MCF 10A (cell line): ENCODE measurements at regions not wholly inside any gene's neighbourhood (a gene's known extent, or its start where the extent isn't known, plus 50 kb on each side); places are given as distances from the start of the nearest gene placed in this dataset.

ENCODE experiments used
- BruUV-seq: library from RNA; stranded (reverse); fragments of 400-500 nt; replicated peaks from 2 replicates; lab custom pipeline; 2021; lab: Mats Ljungman, UMichigan
- CTCF ChIA-PET: fragments of 300-600 bp; sonication (Branson Sonifier 250); formaldehyde crosslinking; extraction: SDS; loops from one replicate; lab custom pipeline; 2021; ENCODE audit warnings: antibody characterized with exemption, inconsistent platforms; lab: Yijun Ruan, JAX
- POLR2A ChIA-PET: fragments of 300-600, 350-650 bp; sonication (Branson Sonifier 250); formaldehyde crosslinking; extraction: SDS; loops from one replicate; lab custom pipeline; 2020; ENCODE audit warnings: antibody characterized with exemption, inconsistent platforms; lab: Yijun Ruan, JAX
- DNase-seq: peaks from one replicate; pipeline ENCODE4 v3.0.0-alpha.2; 2018; ENCODE audit not compliant: unreplicated experiment
- H3K27ac Mint-ChIP-seq: one replicate; pipeline ENCODE4 v1.8.0; 2022; ENCODE audit warnings: mild to moderate bottlenecking, low read depth, mixed read lengths; ENCODE audit not compliant: unreplicated experiment
- H3K27me3 Mint-ChIP-seq: one replicate; pipeline ENCODE4 v1.8.0; 2022; ENCODE audit warnings: mixed read lengths; ENCODE audit not compliant: insufficient read depth, unreplicated experiment
- H3K36me3 Mint-ChIP-seq: one replicate; pipeline ENCODE4 v1.8.0; 2022; ENCODE audit warnings: mild to moderate bottlenecking, moderate library complexity, mixed read lengths; ENCODE audit not compliant: insufficient read depth, unreplicated experiment
- H3K4me1 Mint-ChIP-seq: one replicate; pipeline ENCODE4 v1.8.0; 2022; ENCODE audit warnings: mixed read lengths; ENCODE audit not compliant: insufficient read depth, unreplicated experiment
- H3K4me3 Mint-ChIP-seq: one replicate; pipeline ENCODE4 v1.8.0; 2022; ENCODE audit warnings: mild to moderate bottlenecking, moderate library complexity, mixed read lengths; ENCODE audit not compliant: unreplicated experiment
- H3K9me3 Mint-ChIP-seq: one replicate; pipeline ENCODE4 v1.8.0; 2022; ENCODE audit warnings: mixed read lengths; ENCODE audit not compliant: unreplicated experiment
- CTCF ChIP-seq: fragments of 200-600 bp; IDR thresholded peaks from one replicate; pipeline ENCODE4 v1.8.0; 2022; ENCODE audit warnings: antibody characterized with exemption, mild to moderate bottlenecking; ENCODE audit not compliant: unreplicated experiment
- intact Hi-C: fragments of 100-400 bp; cut with micrococcal nuclease; formaldehyde crosslinking; loops from 2 replicates; pipeline ENCODE4 v1.14.1; 2022

DNA sequence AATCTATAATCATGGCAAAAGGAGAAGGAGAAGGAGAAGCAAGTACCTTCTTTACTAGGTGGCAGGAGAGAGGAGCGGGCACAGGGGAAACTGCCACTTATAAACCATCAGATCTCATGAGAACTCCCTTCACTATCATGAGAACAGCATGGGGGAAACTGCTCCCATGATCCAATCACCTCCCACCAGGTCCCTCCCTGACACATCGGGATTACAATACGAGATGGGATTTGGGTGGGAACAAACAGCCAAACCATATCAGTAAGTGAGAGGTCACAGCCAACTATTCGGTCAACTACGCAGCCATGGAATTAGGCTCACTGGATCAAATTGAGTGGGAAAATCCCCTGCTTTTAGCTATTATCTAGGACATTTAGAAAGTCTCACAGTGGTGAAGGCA, 54.2 kb upstream of the STEAP1B start:
- Mint-ChIP-seq H3K27me3 (peaks cover 56% of the 10 kb centered on the region), H3K4me3 (no peak overlapping the region), H3K4me1 (no peaks in the 10 kb centered on the region), H3K36me3 (no peaks in the 10 kb centered on the region), H3K9me3 (no peaks in the 10 kb centered on the region), H3K27ac (no peak overlapping the region)
- intact Hi-C loops, result no loop called here
- no TSS peak for BruUV-seq
- no peak for DNase-seq
- CTCF ChIA-PET, result interaction anchor here (3.9 to 14.7 kb wide), 2 partner anchors 176 to 501 kb away, joined by 18 to 544 read pairs; partner anchors contain the start of gene IL6
- POLR2A ChIA-PET, result no interaction called here
- TF ChIP-seq CTCF, result no peak

- no peaks in the 10 kb centered on the region for H3K9me3 Mint-ChIP-seq
- H3K4me1 Mint-ChIP-seq, result no peaks in the 10 kb centered on the region
- H3K36me3 Mint-ChIP-seq, result no peaks in the 10 kb centered on the region
- no peak overlapping the region for H3K4me3 Mint-ChIP-seq
- TF ChIP-seq CTCF, result no peak
- ChIA-PET POLR2A (no interaction called here), CTCF (interaction anchor here (1.0 to 14.7 kb wide), 2 partner anchors 173 to 178 kb away, joined by 6 to 544 read pairs; partner anchors contain the start of gene IL6)
- no peak overlapping the region for H3K27ac Mint-ChIP-seq
- BruUV-seq, result no TSS peak
- intact Hi-C loops, result no loop called here
- no peak for DNase-seq
- H3K27me3 Mint-ChIP-seq, result peaks cover 72% of the 10 kb centered on the region
These were observed 52.0 kb upstream of the STEAP1B start for GRCh38 chr7:22551768-22552513.

DNA sequence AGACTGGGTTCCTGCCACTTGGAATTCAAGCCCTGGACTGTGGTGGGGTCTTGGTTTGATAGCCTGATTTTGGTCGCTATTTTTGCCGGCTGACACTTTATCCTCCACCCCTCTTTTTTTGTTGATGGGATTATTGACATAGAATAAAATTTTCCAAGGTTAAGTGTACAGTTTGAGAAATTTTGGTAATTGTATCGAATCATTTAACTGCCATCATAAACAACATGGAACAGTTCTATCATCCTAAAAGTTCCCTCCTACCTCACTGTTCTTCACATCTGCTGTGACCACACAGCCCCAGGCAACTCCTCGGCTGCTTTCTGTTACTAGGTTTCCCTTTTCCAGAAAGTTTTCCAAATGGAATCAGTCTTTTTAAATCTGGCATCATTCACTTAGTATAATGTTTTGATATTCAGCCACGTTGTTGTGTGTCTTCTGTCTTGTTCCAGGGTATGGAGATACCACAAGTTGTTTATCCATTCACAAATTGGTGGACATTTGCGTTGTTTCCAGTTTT, 50.6 kb upstream of the STEAP1B start:
- BruUV-seq, result no TSS peak
- no peaks in the 10 kb centered on the region for H3K4me1 Mint-ChIP-seq
- intact Hi-C loops, result no loop called here
- H3K27ac Mint-ChIP-seq, result no peak overlapping the region
- ChIA-PET POLR2A (no interaction called here), CTCF (interaction anchor here (1.0 kb wide), 1 partner anchor 174 kb away, joined by 6 read pairs; no protein-coding TSS in a partner anchor)
- DNase-seq, result no peak
- no peak overlapping the region for H3K4me3 Mint-ChIP-seq
- peaks cover 84% of the 10 kb centered on the region for H3K27me3 Mint-ChIP-seq
- no peaks in the 10 kb centered on the region for H3K36me3 Mint-ChIP-seq
- no peaks in the 10 kb centered on the region for H3K9me3 Mint-ChIP-seq
- TF ChIP-seq CTCF, result no peak

DNA sequence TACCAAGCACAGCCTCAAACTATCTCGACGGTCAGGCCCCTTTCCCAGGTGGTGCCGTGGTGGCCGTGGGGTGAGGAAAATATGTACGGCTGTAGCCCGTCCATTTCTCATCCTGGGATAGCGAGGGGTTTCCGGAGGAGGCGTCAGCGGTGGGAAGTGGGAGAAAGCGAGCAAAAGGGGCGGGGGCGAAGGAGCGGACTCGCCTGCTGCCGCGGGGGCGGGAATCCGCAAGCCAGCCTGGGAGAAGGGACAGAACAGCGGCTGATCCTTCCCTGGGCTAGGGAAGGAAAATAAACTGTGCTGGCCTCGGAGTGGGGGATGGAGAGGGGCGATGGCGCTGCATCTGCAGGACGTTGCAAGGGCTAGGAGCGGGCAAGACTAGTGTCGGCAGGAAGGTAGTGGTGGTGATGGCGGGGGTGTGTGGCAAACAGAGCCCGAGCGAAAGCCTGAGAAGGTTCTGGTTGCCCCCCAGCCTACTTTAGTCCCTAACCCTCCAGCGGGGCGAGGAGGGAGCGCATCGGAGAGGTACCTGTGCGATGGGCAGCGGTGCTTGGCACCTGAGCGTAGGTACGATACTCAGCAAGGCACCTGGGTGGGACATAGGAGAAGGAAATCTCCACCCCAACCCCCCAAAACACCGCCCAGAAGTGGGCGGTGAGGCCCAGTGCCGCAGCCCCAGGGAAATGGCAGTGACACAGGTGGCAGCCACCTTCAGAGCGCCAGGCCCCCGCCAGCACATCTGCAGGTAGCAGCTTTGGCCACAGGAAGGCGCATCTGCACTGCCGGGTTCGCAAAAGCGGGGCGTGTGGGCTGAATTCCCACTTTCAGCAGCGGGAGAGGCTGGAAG, 49.9 kb upstream of the STEAP1B start:
- peaks cover 84% of the 10 kb centered on the region for H3K27me3 Mint-ChIP-seq
- no peak overlapping the region for H3K4me3 Mint-ChIP-seq
- ChIA-PET CTCF (no interaction called here), POLR2A (interaction anchor here (0.6 kb wide), 1 partner anchor 311 kb away, joined by 3 read pairs; no protein-coding TSS in a partner anchor)
- peak; percentile 45 for DNase-seq
- no peak overlapping the region for H3K27ac Mint-ChIP-seq
- H3K4me1 Mint-ChIP-seq, result no peaks in the 10 kb centered on the region
- no TSS peak for BruUV-seq
- peak; percentile 52 for TF ChIP-seq CTCF
- intact Hi-C loops, result no loop called here
- no peaks in the 10 kb centered on the region for H3K9me3 Mint-ChIP-seq
- H3K36me3 Mint-ChIP-seq, result no peaks in the 10 kb centered on the region
